ENCODE measurements at regions not wholly inside any gene's neighbourhood (a gene's known extent, or its start where the extent isn't known, plus 50 kb on each side); places are given as distances from the start of the nearest gene placed in this dataset.

DNA sequence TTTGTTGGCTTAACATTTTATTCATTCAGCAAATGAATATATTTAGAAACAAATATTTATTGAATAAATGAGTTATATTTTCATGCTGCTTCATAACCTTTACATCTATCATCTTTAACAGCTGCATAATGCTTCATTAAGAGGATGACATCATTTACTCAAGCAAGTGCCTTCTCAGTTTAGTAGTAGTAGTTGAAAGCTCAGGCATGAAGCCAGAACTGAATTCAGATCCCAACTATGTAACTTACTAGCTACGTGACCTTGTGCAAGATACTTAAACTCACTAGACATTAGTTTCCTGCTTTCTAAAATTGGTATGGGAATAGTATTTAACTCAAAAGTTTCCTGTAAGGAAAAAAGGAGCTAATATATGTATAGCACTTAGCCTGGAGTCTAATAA lies 90.3 kb downstream of the TMPRSS5 start:
- ChIA-PET POLR2A (interaction anchor here (0.7 kb wide), 2 partner anchors 14 to 17 kb away, joined by 3 to 4 read pairs; no protein-coding TSS in a partner anchor), CTCF (ENCODE audit: unreplicated experiment) (no interaction called here)
- intact Hi-C loops (cut with micrococcal nuclease; ENCODE audit: unreplicated experiment), result no loop called here
- no TSS peak for BruUV-seq (replicated peaks)
- no peak overlapping the region for H3K4me2 ChIP-seq (ENCODE audit: low read length)
- H2AFZ ChIP-seq (ENCODE audit: low read length), result no peak overlapping the region
- no peaks in the 10 kb centered on the region for H3K79me2 ChIP-seq (ENCODE audit: insufficient read depth, low read depth, low read length)
- no peak overlapping the region for H3K4me3 ChIP-seq (ENCODE audit: low read depth, low read length, poor library complexity, severe bottlenecking)
- no peaks in the 10 kb centered on the region for H3K4me1 ChIP-seq (ENCODE audit: insufficient read depth, low read length, poor library complexity, severe bottlenecking)
- no peak for DNase-seq (ENCODE audit: low spot score)
- H3K9me3 ChIP-seq (ENCODE audit: low read length), result no peaks in the 10 kb centered on the region
- TF ChIP-seq, protein P1, sequence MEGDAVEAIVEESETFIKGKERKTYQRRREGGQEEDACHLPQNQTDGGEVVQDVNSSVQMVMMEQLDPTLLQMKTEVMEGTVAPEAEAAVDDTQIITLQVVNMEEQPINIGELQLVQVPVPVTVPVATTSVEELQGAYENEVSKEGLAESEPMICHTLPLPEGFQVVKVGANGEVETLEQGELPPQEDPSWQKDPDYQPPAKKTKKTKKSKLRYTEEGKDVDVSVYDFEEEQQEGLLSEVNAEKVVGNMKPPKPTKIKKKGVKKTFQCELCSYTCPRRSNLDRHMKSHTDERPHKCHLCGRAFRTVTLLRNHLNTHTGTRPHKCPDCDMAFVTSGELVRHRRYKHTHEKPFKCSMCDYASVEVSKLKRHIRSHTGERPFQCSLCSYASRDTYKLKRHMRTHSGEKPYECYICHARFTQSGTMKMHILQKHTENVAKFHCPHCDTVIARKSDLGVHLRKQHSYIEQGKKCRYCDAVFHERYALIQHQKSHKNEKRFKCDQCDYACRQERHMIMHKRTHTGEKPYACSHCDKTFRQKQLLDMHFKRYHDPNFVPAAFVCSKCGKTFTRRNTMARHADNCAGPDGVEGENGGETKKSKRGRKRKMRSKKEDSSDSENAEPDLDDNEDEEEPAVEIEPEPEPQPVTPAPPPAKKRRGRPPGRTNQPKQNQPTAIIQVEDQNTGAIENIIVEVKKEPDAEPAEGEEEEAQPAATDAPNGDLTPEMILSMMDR (conservative IDR thresholded peaks at IDR 0.05; ENCODE audit: low read length), result no peak
- no peak for TF ChIP-seq EZH2phosphoT487 (IDR thresholded peaks at IDR 0.05; ENCODE audit: borderline replicate concordance, low read depth, low read length)
- no peak overlapping the region for H3K27ac ChIP-seq (ENCODE audit: low read depth, low read length, poor library complexity, severe bottlenecking)
- H3K36me3 ChIP-seq (ENCODE audit: insufficient read depth, low read length), result no peaks in the 10 kb centered on the region
- H4K20me1 ChIP-seq (ENCODE audit: insufficient read depth, low read length), result no peaks in the 10 kb centered on the region
- no peaks in the 10 kb centered on the region for H3K9me2 ChIP-seq (ENCODE audit: insufficient read depth, low read length)

DNA sequence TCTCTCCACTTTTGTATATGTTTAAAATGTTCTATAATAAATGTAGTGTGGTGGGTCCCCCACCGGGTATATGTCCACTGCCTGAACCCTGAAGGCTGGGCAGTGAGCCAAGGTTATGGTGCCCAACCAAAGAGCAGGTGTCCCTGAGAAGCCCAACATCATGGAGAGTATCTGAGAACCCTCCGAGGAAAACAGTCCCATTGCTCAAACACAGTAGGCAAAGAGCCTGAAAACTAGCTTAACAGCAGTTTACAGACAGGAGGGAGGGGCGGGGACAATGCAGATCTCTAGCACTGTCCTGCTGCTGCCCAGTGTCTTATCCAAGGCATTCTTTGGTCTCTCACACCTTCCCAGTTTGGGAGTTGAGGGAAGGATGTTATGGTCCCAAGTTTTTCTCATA lies 91.0 kb downstream of the TMPRSS5 start:
- DNase-seq (ENCODE audit: low spot score), result no peak
- no peaks in the 10 kb centered on the region for H3K9me3 ChIP-seq (ENCODE audit: low read length)
- no peak for TF ChIP-seq EZH2phosphoT487 (IDR thresholded peaks at IDR 0.05; ENCODE audit: borderline replicate concordance, low read depth, low read length)
- TF ChIP-seq, protein P1 (conservative IDR thresholded peaks at IDR 0.05; ENCODE audit: low read length), result no peak
- no TSS peak for BruUV-seq (replicated peaks)
- H3K79me2 ChIP-seq (ENCODE audit: insufficient read depth, low read depth, low read length), result no peaks in the 10 kb centered on the region
- CTCF ChIA-PET (ENCODE audit: unreplicated experiment), result interaction anchor here (0.5 kb wide), 1 partner anchor 9 kb away, joined by 3 read pairs; no protein-coding TSS in a partner anchor
- H3K4me3 ChIP-seq (ENCODE audit: low read depth, low read length, poor library complexity, severe bottlenecking), result no peak overlapping the region
- H3K36me3 ChIP-seq (ENCODE audit: insufficient read depth, low read length), result no peaks in the 10 kb centered on the region
- no peak overlapping the region for H2AFZ ChIP-seq (ENCODE audit: low read length)
- no peaks in the 10 kb centered on the region for H3K4me1 ChIP-seq (ENCODE audit: insufficient read depth, low read length, poor library complexity, severe bottlenecking)
- H3K27ac ChIP-seq (ENCODE audit: low read depth, low read length, poor library complexity, severe bottlenecking), result no peak overlapping the region
- H4K20me1 ChIP-seq (ENCODE audit: insufficient read depth, low read length), result no peaks in the 10 kb centered on the region
- no peaks in the 10 kb centered on the region for H3K9me2 ChIP-seq (ENCODE audit: insufficient read depth, low read length)
- no peak overlapping the region for H3K4me2 ChIP-seq (ENCODE audit: low read length)
- POLR2A ChIA-PET, result no interaction called here
- intact Hi-C loops (cut with micrococcal nuclease; ENCODE audit: unreplicated experiment), result no loop called here

DNA sequence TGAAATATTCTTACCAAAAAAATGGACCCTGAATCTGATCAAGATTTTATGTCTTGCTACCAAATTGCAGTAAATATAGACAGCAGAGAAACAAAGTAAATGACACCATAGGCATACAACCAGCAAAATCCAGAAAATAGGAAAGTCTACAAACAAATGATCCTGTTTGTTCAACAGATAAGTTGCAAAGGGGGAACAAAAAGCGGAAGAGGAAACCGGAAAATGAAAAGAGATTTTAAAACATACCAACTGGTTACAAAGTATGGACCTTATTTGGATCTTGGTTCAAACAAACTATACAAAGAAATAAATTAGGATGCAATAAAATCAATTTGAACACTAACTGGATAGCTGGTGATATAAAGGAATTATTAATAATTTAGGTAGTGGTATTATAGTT lies 92.0 kb downstream of the TMPRSS5 start:
- no peaks in the 10 kb centered on the region for H4K20me1 ChIP-seq (ENCODE audit: insufficient read depth, low read length)
- TF ChIP-seq, protein P1 (conservative IDR thresholded peaks at IDR 0.05; ENCODE audit: low read length), result no peak
- no peak for TF ChIP-seq EZH2phosphoT487 (IDR thresholded peaks at IDR 0.05; ENCODE audit: borderline replicate concordance, low read depth, low read length)
- intact Hi-C loops (cut with micrococcal nuclease; ENCODE audit: unreplicated experiment), result no loop called here
- POLR2A ChIA-PET, result interaction anchor here (0.8 to 1.0 kb wide), 2 partner anchors 15 to 27 kb away, joined by 3 read pairs; no protein-coding TSS in a partner anchor
- no peak overlapping the region for H2AFZ ChIP-seq (ENCODE audit: low read length)
- H3K79me2 ChIP-seq (ENCODE audit: insufficient read depth, low read depth, low read length), result no peaks in the 10 kb centered on the region
- CTCF ChIA-PET (ENCODE audit: unreplicated experiment), result no interaction called here
- no peaks in the 10 kb centered on the region for H3K9me2 ChIP-seq (ENCODE audit: insufficient read depth, low read length)
- no peak overlapping the region for H3K27ac ChIP-seq (ENCODE audit: low read depth, low read length, poor library complexity, severe bottlenecking)
- no peak overlapping the region for H3K4me2 ChIP-seq (ENCODE audit: low read length)
- DNase-seq (ENCODE audit: low spot score), result no peak
- H3K4me1 ChIP-seq (ENCODE audit: insufficient read depth, low read length, poor library complexity, severe bottlenecking), result no peaks in the 10 kb centered on the region
- H3K4me3 ChIP-seq (ENCODE audit: low read depth, low read length, poor library complexity, severe bottlenecking), result no peak overlapping the region
- no TSS peak for BruUV-seq (replicated peaks)
- H3K36me3 ChIP-seq (ENCODE audit: insufficient read depth, low read length), result no peaks in the 10 kb centered on the region
- no peaks in the 10 kb centered on the region for H3K9me3 ChIP-seq (ENCODE audit: low read length)

Data from OCI-LY7 (cell line).